ENCODE measurements at regions not wholly inside any gene's neighbourhood (a gene's known extent, or its start where the extent isn't known, plus 50 kb on each side); places are given as distances from the start of the nearest gene placed in this dataset.

- H3K4me3 ChIP-seq (replicated peaks; ENCODE audit: low read depth, low read length) = no peak overlapping the region
- no peak for TF ChIP-seq CTCF (IDR thresholded peaks at IDR 0.05; ENCODE audit: low read length, missing control alignments)
These were observed 162.1 kb upstream of the OGFRL1 start for GRCh38 chr6:71126506-71126905.

GRCh38 chr6:71127374-71127773 is 161.2 kb upstream of the OGFRL1 start:
- no peak overlapping the region for H3K4me3 ChIP-seq (replicated peaks; ENCODE audit: low read depth, low read length)
- DNase-seq (ENCODE audit: low read depth) = peak; percentile 48
- TF ChIP-seq CTCF (IDR thresholded peaks at IDR 0.05; ENCODE audit: low read length, missing control alignments) = no peak

More at GRCh38 chr6:71126506-71126905, 162.1 kb upstream of the OGFRL1 start:
- DNase-seq (ENCODE audit: low read depth) = no peak

GRCh38 chr6:71130277-71130676 is 158.3 kb upstream of the OGFRL1 start:
- TF ChIP-seq CTCF (IDR thresholded peaks at IDR 0.05; ENCODE audit: low read length, missing control alignments) = no peak
- no peak for DNase-seq (ENCODE audit: low read depth)
- H3K4me3 ChIP-seq (replicated peaks; ENCODE audit: low read depth, low read length) = no peak overlapping the region

GRCh38 chr6:71134929-71135642 is 153.5 kb upstream of the OGFRL1 start:
- no peak overlapping the region for H3K4me3 ChIP-seq (replicated peaks; ENCODE audit: low read depth, low read length)
- no peak for DNase-seq (ENCODE audit: low read depth)
- no peak for TF ChIP-seq CTCF (IDR thresholded peaks at IDR 0.05; ENCODE audit: low read length, missing control alignments)

GRCh38 chr6:71137973-71138372 is 150.6 kb upstream of the OGFRL1 start:
- no peak for DNase-seq (ENCODE audit: low read depth)
- TF ChIP-seq CTCF (IDR thresholded peaks at IDR 0.05; ENCODE audit: low read length, missing control alignments) = no peak
- no peak overlapping the region for H3K4me3 ChIP-seq (replicated peaks; ENCODE audit: low read depth, low read length)

GRCh38 chr6:71138376-71138775 is 150.2 kb upstream of the OGFRL1 start:
- no peak for TF ChIP-seq CTCF (IDR thresholded peaks at IDR 0.05; ENCODE audit: low read length, missing control alignments)
- H3K4me3 ChIP-seq (replicated peaks; ENCODE audit: low read depth, low read length) = no peak overlapping the region
- no peak for DNase-seq (ENCODE audit: low read depth)

GRCh38 chr6:71139249-71139648 is 149.4 kb upstream of the OGFRL1 start:
- DNase-seq (ENCODE audit: low read depth) = peak; percentile 19
- no peak overlapping the region for H3K4me3 ChIP-seq (replicated peaks; ENCODE audit: low read depth, low read length)
- no peak for TF ChIP-seq CTCF (IDR thresholded peaks at IDR 0.05; ENCODE audit: low read length, missing control alignments)

All from fibroblast of pulmonary artery (primary cell).